Neuronal stem cell (in vitro differentiated cells): ENCODE measurements at regions not wholly inside any gene's neighbourhood (a gene's known extent, or its start where the extent isn't known, plus 50 kb on each side); places are given as distances from the start of the nearest gene placed in this dataset.
A peak's percentile ranks its signal among the peaks of the same experiment; 100 is the strongest.

Experiments
- DNase-seq: peaks from one replicate; pipeline ENCODE4 v3.0.0-alpha.2; 2013; ENCODE audit warnings: low spot score
- H2AFZ ChIP-seq: one replicate; pipeline ENCODE4 v1.6.1; 2013; ENCODE audit warnings: mild to moderate bottlenecking, low read length, inconsistent platforms
- H2AK5ac ChIP-seq: 2 replicates; pipeline ENCODE4 v1.6.1; 2013; ENCODE audit warnings: low read depth, mild to moderate bottlenecking, inconsistent platforms, low read length, moderate library complexity, mixed read lengths
- H2BK120ac ChIP-seq: 2 replicates; pipeline ENCODE4 v1.6.1; 2013; ENCODE audit warnings: low read depth, mild to moderate bottlenecking, inconsistent platforms, low read length, moderate library complexity, mixed read lengths
- H2BK12ac ChIP-seq: one replicate; pipeline ENCODE4 v1.6.1; 2013; ENCODE audit warnings: low read length, inconsistent platforms
- H2BK15ac ChIP-seq: 2 replicates; pipeline ENCODE4 v1.6.1; 2013; ENCODE audit warnings: mild to moderate bottlenecking, low read length, inconsistent platforms, mixed read lengths
- H2BK5ac ChIP-seq: one replicate; pipeline ENCODE4 v1.6.1; 2013; ENCODE audit warnings: inconsistent platforms, mild to moderate bottlenecking, low read length, moderate library complexity
- H3K14ac ChIP-seq: one replicate; pipeline ENCODE4 v1.6.1; 2013; ENCODE audit warnings: low read length, inconsistent platforms
- H3K18ac ChIP-seq: 2 replicates; pipeline ENCODE4 v1.6.1; 2013; ENCODE audit warnings: low read length, inconsistent platforms
- H3K23ac ChIP-seq: 2 replicates; pipeline ENCODE4 v1.6.1; 2013; ENCODE audit warnings: low read depth, mild to moderate bottlenecking, mixed read lengths, low read length, inconsistent platforms; ENCODE audit not compliant: poor library complexity
- H3K27ac ChIP-seq: replicated peaks from 3 replicates; pipeline ENCODE4 v1.5.1; 2013; ENCODE audit warnings: low read length, inconsistent platforms
- H3K27me3 ChIP-seq, 3 experiments: 2 replicates each; pipeline ENCODE4 v1.6.1; 2013; ENCODE audit warnings: low read length in 3 of 3, mild to moderate bottlenecking in 2 of 3, inconsistent platforms in 1 of 3, low read depth in 1 of 3, mixed read lengths in 1 of 3, moderate library complexity in 1 of 3; ENCODE audit not compliant: control insufficient read depth in 3 of 3, insufficient read depth in 3 of 3
- H3K36me3 ChIP-seq, 2 donors: replicated peaks in 1 of 2; 2 replicates each; pipeline ENCODE4 v1.6.1; 2013; ENCODE audit warnings: low read length in 2 of 2; ENCODE audit not compliant: control insufficient read depth in 2 of 2, insufficient read depth in 2 of 2
- H3K4ac ChIP-seq: 2 replicates; pipeline ENCODE4 v1.6.1; 2013; ENCODE audit warnings: inconsistent platforms, mild to moderate bottlenecking, low read length, moderate library complexity
- H3K4me1 ChIP-seq, 2 donors: 1 replicate in 1 of 2; 2 replicates in 1 of 2; pipeline ENCODE4 v1.6.1; 2013; ENCODE audit warnings: low read length in 2 of 2, low read depth in 1 of 2; ENCODE audit not compliant: control insufficient read depth in 2 of 2, insufficient read depth in 1 of 2
- H3K4me2 ChIP-seq: one replicate; pipeline ENCODE4 v1.6.1; 2013; ENCODE audit warnings: mild to moderate bottlenecking, low read length, inconsistent platforms; ENCODE audit not compliant: insufficient read depth, poor library complexity, severe bottlenecking
- H3K4me3 ChIP-seq, 2 donors: 2 replicates each; pipeline ENCODE4 v1.5.1; 2013; ENCODE audit warnings: low read length in 2 of 2, mild to moderate bottlenecking in 2 of 2, inconsistent platforms in 1 of 2, moderate library complexity in 1 of 2
- H3K79me1 ChIP-seq: one replicate; pipeline ENCODE4 v1.6.1; 2013; ENCODE audit warnings: low read depth, mild to moderate bottlenecking, inconsistent platforms, low read length, moderate library complexity
- H3K9ac ChIP-seq: one replicate; pipeline ENCODE4 v1.6.1; 2013; ENCODE audit warnings: mild to moderate bottlenecking, low read depth, low read length, inconsistent platforms; ENCODE audit not compliant: poor library complexity
- H3K9me3 ChIP-seq, 2 donors: replicated peaks in 1 of 2; 2 replicates each; pipeline versions ENCODE3 to v1.6.1; 2013; ENCODE audit warnings: low read length in 2 of 2, mild to moderate bottlenecking in 2 of 2, inconsistent platforms in 1 of 2, low read depth in 1 of 2, mixed read lengths in 1 of 2, moderate library complexity in 1 of 2; ENCODE audit not compliant: control insufficient read depth in 2 of 2, insufficient read depth in 1 of 2
- H4K8ac ChIP-seq: one replicate; pipeline ENCODE4 v1.6.1; 2013; ENCODE audit warnings: low read depth, mild to moderate bottlenecking, inconsistent platforms, low read length, moderate library complexity
- H4K91ac ChIP-seq: one replicate; pipeline ENCODE4 v1.6.1; 2013; ENCODE audit warnings: low read length, low read depth, mild to moderate bottlenecking, inconsistent platforms; ENCODE audit not compliant: poor library complexity
- WGBS, 2 donors: extraction: QIAGEN DNeasy Blood & Tissue Kit; methylation state at CpG; one replicate each; pipeline ENCODE4 v1.1.7; 2013; ENCODE audit warnings: missing lambda C conversion rate in 2 of 2, mixed read lengths in 1 of 2; ENCODE audit not compliant: insufficient read length in 2 of 2, insufficient replicate concordance in 1 of 2; ENCODE audit errors: extremely low coverage in 2 of 2; 5-methylcytosine and 5-hydroxymethylcytosine counted together

GRCh38 chr21:36642777-36643176 lies 56.1 kb upstream of the SIM2 start:
- H2AFZ ChIP-seq = no peak overlapping the region
- no peaks in the 10 kb centered on the region for H3K79me1 ChIP-seq
- H3K4me2 ChIP-seq = no peak overlapping the region
- H3K27me3 ChIP-seq = no peaks in the 10 kb centered on the region
- no peak overlapping the region for H3K4me3 ChIP-seq
- H2AK5ac ChIP-seq = no peak overlapping the region
- no peak overlapping the region for H3K23ac ChIP-seq
- H3K9me3 ChIP-seq = peaks cover 0 to 3% of the 10 kb centered on the region in 2 donors
- H4K91ac ChIP-seq = no peak overlapping the region
- H3K4ac ChIP-seq = no peak overlapping the region
- peaks cover 7 to 8% of the 10 kb centered on the region in 2 donors for H3K4me1 ChIP-seq
- WGBS, 2 donors = no CpG with 5 or more reads among the region's 4 CpGs
- H3K27ac ChIP-seq = no peak overlapping the region
- H2BK120ac ChIP-seq = no peak overlapping the region
- no peaks in the 10 kb centered on the region for H3K36me3 ChIP-seq
- H2BK15ac ChIP-seq = peak overlapping the region; percentile 35
- H2BK12ac ChIP-seq = no peak overlapping the region
- no peak overlapping the region for H3K9ac ChIP-seq
- H3K18ac ChIP-seq = no peak overlapping the region
- H2BK5ac ChIP-seq = no peak overlapping the region
- no peak overlapping the region for H3K14ac ChIP-seq
- no peak for DNase-seq
- H4K8ac ChIP-seq = no peak overlapping the region

GRCh38 chr21:36643374-36644250 lies 55.3 kb upstream of the SIM2 start:
- Histone ChIP-seq H3K18ac (no peak overlapping the region), H3K23ac (no peak overlapping the region), H4K91ac (no peak overlapping the region), H3K9ac (no peak overlapping the region), H3K4ac (no peak overlapping the region), H3K14ac (no peak overlapping the region), H3K36me3 (no peaks in the 10 kb centered on the region), H3K27me3 (no peaks in the 10 kb centered on the region), H3K4me3 (no peak overlapping the region), H3K9me3 (peaks cover 0 to 3% of the 10 kb centered on the region in 2 donors), H3K4me2 (no peak overlapping the region), H4K8ac (no peak overlapping the region), H2AFZ (no peak overlapping the region), H3K27ac (no peak overlapping the region), H2BK5ac (no peak overlapping the region), H3K4me1 (peaks cover 7 to 8% of the 10 kb centered on the region in 2 donors), H2BK15ac (no peak overlapping the region), H2BK120ac (no peak overlapping the region), H2BK12ac (no peak overlapping the region), H3K79me1 (no peaks in the 10 kb centered on the region), H2AK5ac (no peak overlapping the region)
- no CpG with 5 or more reads among the region's 12 CpGs for WGBS, 2 donors
- no peak for DNase-seq

GRCh38 chr21:36646011-36646410 lies 52.9 kb upstream of the SIM2 start:
- WGBS, 2 donors = no CpG with 5 or more reads among the region's 7 CpGs
- H2BK120ac ChIP-seq = no peak overlapping the region
- no peak overlapping the region for H3K14ac ChIP-seq
- H2BK5ac ChIP-seq = no peak overlapping the region
- H2AK5ac ChIP-seq = no peak overlapping the region
- no peaks in the 10 kb centered on the region for H3K79me1 ChIP-seq
- no peak overlapping the region for H2BK12ac ChIP-seq
- no peak overlapping the region for H2AFZ ChIP-seq
- H3K18ac ChIP-seq = no peak overlapping the region
- no peak overlapping the region for H3K4me2 ChIP-seq
- H3K4ac ChIP-seq = no peak overlapping the region
- H3K4me1 ChIP-seq = peaks cover 7 to 8% of the 10 kb centered on the region in 2 donors
- H3K23ac ChIP-seq = no peak overlapping the region
- H3K36me3 ChIP-seq = no peaks in the 10 kb centered on the region
- peaks cover 0 to 3% of the 10 kb centered on the region in 2 donors for H3K9me3 ChIP-seq
- no peak for DNase-seq
- H4K8ac ChIP-seq = no peak overlapping the region
- H3K9ac ChIP-seq = no peak overlapping the region
- H3K27ac ChIP-seq = no peak overlapping the region
- H3K27me3 ChIP-seq = no peaks in the 10 kb centered on the region
- no peak overlapping the region for H4K91ac ChIP-seq
- H3K4me3 ChIP-seq = no peak overlapping the region
- H2BK15ac ChIP-seq = no peak overlapping the region

GRCh38 chr21:36646645-36647044 lies 52.3 kb upstream of the SIM2 start:
- Histone ChIP-seq H3K9me3 (peaks cover 0 to 3% of the 10 kb centered on the region in 2 donors), H3K27ac (no peak overlapping the region), H2AFZ (peak overlapping the region; percentile 85), H3K4ac (no peak overlapping the region), H3K14ac (no peak overlapping the region), H2BK12ac (no peak overlapping the region), H3K9ac (no peak overlapping the region), H3K18ac (peak overlapping the region; percentile 11), H3K27me3 (no peaks in the 10 kb centered on the region), H3K23ac (no peak overlapping the region), H4K8ac (no peak overlapping the region), H2BK5ac (no peak overlapping the region), H3K36me3 (no peaks in the 10 kb centered on the region), H2BK120ac (no peak overlapping the region), H3K4me1 (peaks cover 7 to 8% of the 10 kb centered on the region in 2 donors), H2BK15ac (no peak overlapping the region), H3K4me2 (no peak overlapping the region), H4K91ac (no peak overlapping the region), H2AK5ac (peak overlapping the region; percentile 53), H3K4me3 (no peak overlapping the region), H3K79me1 (no peaks in the 10 kb centered on the region)
- DNase-seq = no peak
- WGBS, 2 donors = no CpG with 5 or more reads among the region's 6 CpGs
